ENCODE measurements at regions not wholly inside any gene's neighbourhood (a gene's known extent, or its start where the extent isn't known, plus 50 kb on each side); places are given as distances from the start of the nearest gene placed in this dataset.

DNA sequence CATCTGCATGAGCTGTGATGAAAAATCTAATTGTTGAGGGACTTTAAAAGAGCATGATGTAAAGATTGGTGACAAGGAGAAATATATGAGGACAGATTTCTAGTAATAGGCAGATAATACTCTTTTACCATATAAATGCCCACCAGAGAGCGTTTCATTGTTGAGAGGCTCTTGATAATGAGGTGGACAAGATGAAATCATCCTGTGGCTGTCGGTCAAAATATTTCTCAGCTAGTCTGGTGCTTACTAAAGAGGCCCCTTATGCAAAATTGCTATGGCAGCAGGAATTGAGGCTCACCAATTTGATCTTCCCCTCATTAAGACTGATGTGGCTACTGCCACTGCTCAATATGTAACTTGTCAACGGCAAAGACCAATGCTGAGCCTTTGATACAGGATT is 225.0 kb upstream of the RASGRP1 start:
- TF ChIP-seq CTCF (IDR thresholded peaks at IDR 0.05): no peak
- TF ChIP-seq POLR2A (IDR thresholded peaks at IDR 0.05): no peak
